Muscle layer of colon (tissue), 2 donors: ENCODE measurements at regions not wholly inside any gene's neighbourhood (a gene's known extent, or its start where the extent isn't known, plus 50 kb on each side); places are given as distances from the start of the nearest gene placed in this dataset.

Experiments used
- H3K27ac ChIP-seq: one replicate; pipeline ENCODE4 v1.7.0; 2013; ENCODE audit warnings: low read depth, mild to moderate bottlenecking, low read length, moderate library complexity
- H3K27me3 ChIP-seq, 2 donors: one replicate each; pipeline ENCODE4 v1.7.0; 2013; ENCODE audit warnings: low read length in 2 of 2, mild to moderate bottlenecking in 2 of 2; ENCODE audit not compliant: insufficient read depth in 2 of 2, control insufficient read depth in 1 of 2
- H3K36me3 ChIP-seq: one replicate; pipeline ENCODE4 v1.7.0; 2013; ENCODE audit warnings: mild to moderate bottlenecking, low read length; ENCODE audit not compliant: insufficient read depth
- H3K4me1 ChIP-seq: one replicate; pipeline ENCODE4 v1.7.0; 2013; ENCODE audit warnings: mild to moderate bottlenecking, low read length; ENCODE audit not compliant: insufficient read depth
- H3K4me3 ChIP-seq, 2 donors: one replicate each; pipeline ENCODE4 v1.7.0; 2013; ENCODE audit warnings: low read length in 2 of 2, low read depth in 1 of 2, mild to moderate bottlenecking in 1 of 2, moderate library complexity in 1 of 2
- H3K9ac ChIP-seq: one replicate; pipeline ENCODE4 v1.7.0; 2013; ENCODE audit warnings: low read length
- H3K9me3 ChIP-seq: one replicate; pipeline ENCODE4 v1.7.0; 2013; ENCODE audit warnings: mild to moderate bottlenecking, low read length
- donor health status: abdominal sarcoma.
- donor health status: Adenocarcinoma of cecum.

- Histone ChIP-seq H3K9ac (no peak overlapping the region), H3K27ac (no peak overlapping the region), H3K4me3 (no peak overlapping the region), H3K27me3 (no peaks in the 10 kb centered on the region), H3K9me3 (no peaks in the 10 kb centered on the region), H3K4me1 (no peaks in the 10 kb centered on the region), H3K36me3 (no peaks in the 10 kb centered on the region)
Observed at GRCh38 chr11:116665523-116665922, 107.3 kb downstream of the BUD13 start.

GRCh38 chr11:116661056-116661455 is 111.7 kb downstream of the BUD13 start:
- Histone ChIP-seq H3K27me3 (peaks cover 0 to 5% of the 10 kb centered on the region in 2 donors), H3K9me3 (no peaks in the 10 kb centered on the region), H3K9ac (no peak overlapping the region), H3K27ac (no peak overlapping the region), H3K4me3 (no peak overlapping the region), H3K4me1 (no peaks in the 10 kb centered on the region), H3K36me3 (no peaks in the 10 kb centered on the region)

GRCh38 chr11:116660011-116660410 is 112.8 kb downstream of the BUD13 start:
- H3K4me3 ChIP-seq: no peak overlapping the region
- no peak overlapping the region for H3K9ac ChIP-seq
- no peaks in the 10 kb centered on the region for H3K4me1 ChIP-seq
- no peak overlapping the region for H3K27ac ChIP-seq
- H3K9me3 ChIP-seq: no peaks in the 10 kb centered on the region
- H3K36me3 ChIP-seq: no peaks in the 10 kb centered on the region
- H3K27me3 ChIP-seq: peaks cover 0 to 5% of the 10 kb centered on the region in 2 donors

- Histone ChIP-seq H3K27ac (no peak overlapping the region), H3K9ac (no peak overlapping the region), H3K4me3 (no peak overlapping the region), H3K9me3 (no peaks in the 10 kb centered on the region), H3K4me1 (no peaks in the 10 kb centered on the region), H3K36me3 (no peaks in the 10 kb centered on the region), H3K27me3 (peaks cover 0 to 5% of the 10 kb centered on the region in 2 donors)
Observed at GRCh38 chr11:116658876-116659535, 113.8 kb downstream of the BUD13 start.

- H3K9me3 ChIP-seq: no peaks in the 10 kb centered on the region
- no peak overlapping the region for H3K9ac ChIP-seq
- H3K27ac ChIP-seq: no peak overlapping the region
- no peak overlapping the region for H3K4me3 ChIP-seq
- no peaks in the 10 kb centered on the region for H3K36me3 ChIP-seq
- peaks cover 0 to 5% of the 10 kb centered on the region in 2 donors for H3K27me3 ChIP-seq
- no peaks in the 10 kb centered on the region for H3K4me1 ChIP-seq
Observed at GRCh38 chr11:116657842-116658825, 114.7 kb downstream of the BUD13 start.

GRCh38 chr11:116656011-116656410 is 116.8 kb downstream of the BUD13 start:
- Histone ChIP-seq H3K27me3 (peaks cover 0 to 5% of the 10 kb centered on the region in 2 donors), H3K9ac (no peak overlapping the region), H3K36me3 (no peaks in the 10 kb centered on the region), H3K9me3 (no peaks in the 10 kb centered on the region), H3K27ac (no peak overlapping the region), H3K4me1 (no peaks in the 10 kb centered on the region), H3K4me3 (no peak overlapping the region)

- Histone ChIP-seq H3K9ac (no peak overlapping the region), H3K27me3 (no peaks in the 10 kb centered on the region), H3K4me3 (no peak overlapping the region), H3K36me3 (no peaks in the 10 kb centered on the region), H3K9me3 (no peaks in the 10 kb centered on the region), H3K27ac (no peak overlapping the region), H3K4me1 (no peaks in the 10 kb centered on the region)
Observed at GRCh38 chr11:116654526-116654925, 118.3 kb downstream of the BUD13 start.

GRCh38 chr11:116653206-116653605 is 119.6 kb downstream of the BUD13 start:
- Histone ChIP-seq H3K9me3 (no peaks in the 10 kb centered on the region), H3K4me3 (no peak overlapping the region), H3K36me3 (no peaks in the 10 kb centered on the region), H3K4me1 (no peaks in the 10 kb centered on the region), H3K27me3 (no peaks in the 10 kb centered on the region), H3K27ac (no peak overlapping the region), H3K9ac (no peak overlapping the region)

- Histone ChIP-seq H3K36me3 (no peaks in the 10 kb centered on the region), H3K4me1 (no peaks in the 10 kb centered on the region), H3K9ac (no peak overlapping the region), H3K9me3 (no peaks in the 10 kb centered on the region), H3K27me3 (no peaks in the 10 kb centered on the region), H3K4me3 (no peak overlapping the region), H3K27ac (no peak overlapping the region)
Observed at GRCh38 chr11:116651737-116652237, 121.0 kb downstream of the BUD13 start.

GRCh38 chr11:116651098-116651736 is 121.6 kb downstream of the BUD13 start:
- no peak overlapping the region for H3K9ac ChIP-seq
- no peak overlapping the region for H3K4me3 ChIP-seq
- H3K27me3 ChIP-seq: no peaks in the 10 kb centered on the region
- no peaks in the 10 kb centered on the region for H3K4me1 ChIP-seq
- H3K36me3 ChIP-seq: no peaks in the 10 kb centered on the region
- no peak overlapping the region for H3K27ac ChIP-seq
- H3K9me3 ChIP-seq: no peaks in the 10 kb centered on the region

GRCh38 chr11:116650052-116650451 is 122.7 kb downstream of the BUD13 start:
- no peaks in the 10 kb centered on the region for H3K27me3 ChIP-seq
- H3K4me3 ChIP-seq: no peak overlapping the region
- no peaks in the 10 kb centered on the region for H3K9me3 ChIP-seq
- H3K27ac ChIP-seq: no peak overlapping the region
- H3K9ac ChIP-seq: no peak overlapping the region
- H3K4me1 ChIP-seq: no peaks in the 10 kb centered on the region
- H3K36me3 ChIP-seq: no peaks in the 10 kb centered on the region
